BLaER1 treated with 17β-estradiol and CSF1 and Interleukin-3, amounts not matched to agents 10 nM and 100 nM (cell line): ENCODE measurements at regions not wholly inside any gene's neighbourhood (a gene's known extent, or its start where the extent isn't known, plus 50 kb on each side); places are given as distances from the start of the nearest gene placed in this dataset.
"Not testable (repeated sequence)": the region's sequence is repeated elsewhere in the genome, so short reads cannot be mapped to it uniquely, and the experiment has no call there.

ENCODE experiments used
- H3K27ac ChIP-seq, 11 experiments: shearing (Covaris generic); formaldehyde crosslinking; 2 replicates each; pipeline ENCODE4 v1.8.1; 2022
- H3K27me3 ChIP-seq, 11 experiments: shearing (Covaris generic); formaldehyde crosslinking; 2 replicates each; pipeline ENCODE4 v1.8.1; 2022
- H3K36me3 ChIP-seq, 11 experiments: shearing (Covaris generic); formaldehyde crosslinking; 2 replicates each; pipeline ENCODE4 v1.8.1; 2022
- H3K4me1 ChIP-seq, 10 experiments: shearing (Covaris generic); formaldehyde crosslinking; 2 replicates each; pipeline ENCODE4 v1.8.1; 2022
- H3K4me2 ChIP-seq, 11 experiments: shearing (Covaris generic); formaldehyde crosslinking; 2 replicates each; pipeline ENCODE4 v1.8.1; 2022
- H3K4me3 ChIP-seq, 10 experiments: shearing (Covaris generic); formaldehyde crosslinking; 2 replicates each; pipeline ENCODE4 v1.8.1; 2022
- H3K9ac ChIP-seq, 11 experiments: shearing (Covaris generic); formaldehyde crosslinking; 2 replicates each; pipeline ENCODE4 v1.8.1; 2022
- H3K9me3 ChIP-seq, 11 experiments: shearing (Covaris generic); formaldehyde crosslinking; replicated peaks in 1 of 11; 2 replicates each; pipeline ENCODE4 v1.8.1; 2022
- H4K20me1 ChIP-seq, 11 experiments: shearing (Covaris generic); formaldehyde crosslinking; 2 replicates each; pipeline ENCODE4 v1.8.1; 2022
- Cebpa-rat ChIP-seq, 11 experiments: shearing (Covaris generic); IDR thresholded peaks; 2 replicates each; pipeline ENCODE4 v1.8.1; 2022

DNA sequence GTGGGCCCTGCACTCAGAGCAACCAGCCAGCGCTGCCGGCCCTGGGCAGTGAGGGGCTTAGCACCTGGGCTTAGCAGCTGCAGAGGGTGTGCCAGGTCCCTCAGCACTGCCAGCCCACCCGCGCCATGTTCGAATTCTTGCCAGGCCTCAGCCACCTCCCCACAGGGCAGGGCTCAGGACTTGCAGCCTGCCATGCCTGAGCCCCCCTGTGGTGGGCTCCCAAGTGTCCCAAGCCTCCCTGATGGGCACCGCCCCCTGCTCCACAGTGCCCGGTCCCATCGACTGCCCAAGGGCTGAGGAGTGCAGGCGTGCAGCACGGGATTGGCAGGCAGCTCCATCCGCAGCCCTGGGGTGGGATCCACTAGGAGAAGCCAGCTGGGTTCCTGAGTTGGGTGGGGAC, 98.0 kb upstream of the NID2 start:
- Histone ChIP-seq H3K4me1 (no peaks in the 10 kb centered on the region), H3K4me3 (no peak overlapping the region), H4K20me1 (no peaks in the 10 kb centered on the region), H3K27me3 (no peaks in the 10 kb centered on the region), H3K36me3 (peaks cover 0 to 4% (median 0%) of the 10 kb centered on the region in 11 experiments; a peak in 2 of 22 replicates), H3K27ac (no peak overlapping the region), H3K9ac (no peak overlapping the region), H3K4me2 (no peak overlapping the region), H3K9me3 (peaks cover 74 to 83% (median 79%) of the 10 kb centered on the region in 11 experiments)
- no peak for TF ChIP-seq Cebpa-rat (IDR thresholded peaks at IDR 0.05)

DNA sequence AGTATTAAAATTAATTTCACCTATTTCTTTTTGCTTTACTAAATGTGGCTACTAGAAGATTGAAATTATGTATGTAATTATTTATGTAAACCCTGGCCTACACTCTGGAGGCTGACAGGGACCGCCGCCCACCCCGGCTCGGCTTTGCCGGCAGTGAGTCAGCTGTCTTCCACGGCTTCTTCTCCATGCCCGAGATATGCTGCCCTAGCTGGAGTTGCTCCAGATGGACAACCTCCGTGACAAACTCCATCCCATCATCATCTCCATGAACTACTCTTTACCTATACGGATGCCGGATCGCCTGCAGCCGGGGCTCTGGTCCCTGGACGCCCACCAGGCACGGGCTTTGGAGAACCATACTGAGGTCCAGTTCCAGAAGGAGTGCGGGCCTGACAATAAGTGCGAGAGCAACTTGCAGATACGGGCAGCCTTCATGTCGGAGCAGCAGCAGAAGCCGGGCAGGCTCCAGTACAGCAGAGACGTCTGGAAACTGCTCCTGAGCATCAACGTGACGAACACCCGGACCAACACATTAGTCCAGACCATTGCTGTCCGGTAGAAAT, 86.9 kb upstream of the NID2 start:
- no peak for TF ChIP-seq Cebpa-rat (IDR thresholded peaks at IDR 0.05)
- H3K4me2 ChIP-seq = no peak overlapping the region
- peaks cover 28 to 65% (median 50%) of the 10 kb centered on the region in 11 experiments for H3K9me3 ChIP-seq
- H3K4me1 ChIP-seq = peaks cover 0 to 25% (median 12%) of the 10 kb centered on the region in 10 experiments; a peak in 14 of 20 replicates
- no peak overlapping the region for H3K4me3 ChIP-seq
- H4K20me1 ChIP-seq = no peaks in the 10 kb centered on the region
- H3K9ac ChIP-seq = no peak overlapping the region
- H3K27ac ChIP-seq = no peak overlapping the region
- no peaks in the 10 kb centered on the region for H3K36me3 ChIP-seq
- H3K27me3 ChIP-seq = no peaks in the 10 kb centered on the region

GRCh38 chr14:52154992-52155650, 86.3 kb upstream of the NID2 start:
- Histone ChIP-seq H4K20me1 (no peaks in the 10 kb centered on the region), H3K27ac (no peak overlapping the region), H3K36me3 (no peaks in the 10 kb centered on the region), H3K27me3 (no peaks in the 10 kb centered on the region), H3K9me3 (peaks cover 34 to 71% (median 56%) of the 10 kb centered on the region in 11 experiments), H3K9ac (no peak overlapping the region), H3K4me2 (peak overlapping the region in 4 of 11 experiments; percentile 11 to 63 (median 46); a peak in 3 of 22 replicates), H3K4me1 (peaks cover 0 to 31% (median 16%) of the 10 kb centered on the region in 10 experiments; a peak in 14 of 20 replicates), H3K4me3 (no peak overlapping the region)
- no peak for TF ChIP-seq Cebpa-rat (IDR thresholded peaks at IDR 0.05)

- no peaks in the 10 kb centered on the region for H3K36me3 ChIP-seq
- peaks cover 0 to 34% (median 16%) of the 10 kb centered on the region in 10 experiments; a peak in 14 of 20 replicates for H3K4me1 ChIP-seq
Measured at GRCh38 chr14:52153939-52154338, 85.1 kb upstream of the NID2 start.

DNA sequence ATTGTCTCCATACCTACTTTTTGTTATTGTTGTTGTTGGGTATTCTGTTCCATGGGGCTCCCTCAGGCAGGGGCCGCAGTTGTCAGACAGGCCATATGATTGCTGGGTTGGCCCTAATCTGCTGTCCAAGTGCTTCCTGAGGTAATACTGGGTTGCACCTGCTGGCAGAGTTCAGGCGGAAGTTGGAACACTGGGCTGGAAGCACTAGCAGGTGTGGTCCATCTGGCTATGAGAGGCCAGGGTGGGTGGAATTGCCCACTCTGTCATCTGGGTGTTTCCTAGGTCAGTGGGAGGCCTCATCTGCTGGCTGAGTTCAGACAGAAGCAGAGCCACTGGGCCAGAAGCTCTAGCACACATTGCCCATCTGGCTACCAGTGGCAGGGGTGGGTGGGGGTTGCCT, 81.3 kb upstream of the NID2 start:
- Histone ChIP-seq H3K9ac (no peak overlapping the region), H3K36me3 (no peaks in the 10 kb centered on the region), H3K4me2 (peak overlapping the region in 4 of 11 experiments; percentile 19 to 57 (median 40); a peak in 5 of 22 replicates), H3K4me3 (no peak overlapping the region; a peak in 1 of 20 replicates), H3K9me3 (peaks cover 30 to 56% (median 37%) of the 10 kb centered on the region in 11 experiments; a peak in 20 of 22 replicates), H3K27me3 (no peaks in the 10 kb centered on the region), H3K27ac (no peak overlapping the region), H4K20me1 (no peaks in the 10 kb centered on the region), H3K4me1 (peaks cover 0 to 34% (median 16%) of the 10 kb centered on the region in 10 experiments; a peak in 14 of 20 replicates)
- no peak for TF ChIP-seq Cebpa-rat (IDR thresholded peaks at IDR 0.05)

More at GRCh38 chr14:52153939-52154338, 85.1 kb upstream of the NID2 start:
- no peak for TF ChIP-seq Cebpa-rat (IDR thresholded peaks at IDR 0.05)
- Histone ChIP-seq H3K9ac (no peak overlapping the region), H3K4me3 (no peak overlapping the region), H3K4me2 (peak overlapping the region in 4 of 11 experiments; percentile 11 to 63 (median 46); a peak in 8 of 22 replicates), H3K9me3 (peaks cover 35 to 74% (median 61%) of the 10 kb centered on the region in 11 experiments), H3K27ac (no peak overlapping the region), H3K27me3 (no peaks in the 10 kb centered on the region), H4K20me1 (no peaks in the 10 kb centered on the region)

DNA sequence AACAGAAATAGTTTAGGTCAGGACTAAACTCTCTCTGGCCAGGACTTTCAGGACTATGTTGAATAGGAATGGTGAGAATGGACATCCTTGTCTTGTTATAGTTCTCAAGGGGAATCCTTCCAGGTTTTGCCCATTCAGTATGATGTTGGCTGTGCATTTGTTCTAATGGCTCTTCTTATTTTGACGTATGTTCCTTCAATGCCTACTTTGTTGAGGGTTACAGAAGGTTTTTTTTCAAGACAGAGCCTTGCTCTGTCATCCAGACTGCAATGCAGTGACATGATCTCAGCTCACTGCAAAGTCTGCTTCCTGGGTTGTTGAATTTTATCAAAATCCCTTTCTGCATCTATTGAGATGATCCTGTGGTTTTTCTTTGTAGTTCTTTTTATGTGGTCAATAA, 79.5 kb upstream of the NID2 start:
- H3K4me1 ChIP-seq = peaks cover 0 to 19% (median 11%) of the 10 kb centered on the region in 10 experiments; a peak in 14 of 20 replicates
- H3K9me3 ChIP-seq = peaks cover 30 to 66% (median 40%) of the 10 kb centered on the region in 11 experiments; a peak in 20 of 22 replicates
- H3K9ac ChIP-seq = no peak overlapping the region
- H3K27me3 ChIP-seq = no peaks in the 10 kb centered on the region
- H3K4me2 ChIP-seq = no peak overlapping the region
- TF ChIP-seq Cebpa-rat (IDR thresholded peaks at IDR 0.05) = no peak
- H4K20me1 ChIP-seq = no peaks in the 10 kb centered on the region
- H3K27ac ChIP-seq = no peak overlapping the region
- H3K4me3 ChIP-seq = no peak overlapping the region
- H3K36me3 ChIP-seq = no peaks in the 10 kb centered on the region

GRCh38 chr14:52146504-52146903, 77.6 kb upstream of the NID2 start:
- no peak overlapping the region for H3K9ac ChIP-seq
- H3K4me2 ChIP-seq = no peak overlapping the region
- no peaks in the 10 kb centered on the region for H3K36me3 ChIP-seq
- TF ChIP-seq Cebpa-rat (IDR thresholded peaks at IDR 0.05) = no peak
- H3K4me1 ChIP-seq = peaks cover 0 to 17% (median 11%) of the 10 kb centered on the region in 10 experiments; a peak in 14 of 20 replicates
- no peak overlapping the region for H3K27ac ChIP-seq
- peaks cover 17 to 48% (median 26%) of the 10 kb centered on the region in 11 experiments; a peak in 19 of 22 replicates for H3K9me3 ChIP-seq
- H4K20me1 ChIP-seq = no peaks in the 10 kb centered on the region
- no peaks in the 10 kb centered on the region for H3K27me3 ChIP-seq
- H3K4me3 ChIP-seq = no peak overlapping the region

GRCh38 chr14:52144099-52144498, 75.2 kb upstream of the NID2 start:
- not testable (repeated sequence) for H4K20me1 ChIP-seq, H3K4me1 ChIP-seq, H3K4me3 ChIP-seq, H3K9ac ChIP-seq, H3K4me2 ChIP-seq, H3K27me3 ChIP-seq, H3K36me3 ChIP-seq, H3K27ac ChIP-seq
- H3K9me3 ChIP-seq = peaks cover 0 to 39% (median 12%) of the 10 kb centered on the region in 11 experiments; a peak in 13 of 22 replicates

DNA sequence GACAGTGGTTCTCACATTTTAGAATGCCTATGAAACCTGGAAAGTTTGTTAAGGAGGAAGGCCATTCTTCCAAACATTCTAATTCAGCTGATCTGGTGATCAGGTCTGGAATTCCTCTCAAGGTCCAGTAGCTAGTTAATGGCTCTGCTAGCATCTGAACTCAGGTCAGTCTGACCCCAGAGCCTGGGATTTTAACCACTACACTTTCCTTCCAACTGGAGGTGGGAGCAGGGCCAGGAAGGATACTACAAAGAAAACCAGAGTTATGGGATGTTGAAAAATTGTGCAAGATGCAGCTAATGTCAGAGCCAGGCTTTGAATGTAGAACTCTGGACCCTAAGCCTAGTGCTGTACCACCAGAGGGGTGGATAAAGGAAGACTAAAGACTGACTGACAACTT, 73.6 kb upstream of the NID2 start:
- H3K9me3 ChIP-seq = peaks cover 0 to 39% (median 9%) of the 10 kb centered on the region in 11 experiments; a peak in 12 of 22 replicates
- no peaks in the 10 kb centered on the region for H3K36me3 ChIP-seq
- no peak overlapping the region for H3K9ac ChIP-seq
- H3K4me2 ChIP-seq = no peak overlapping the region
- no peaks in the 10 kb centered on the region for H3K4me1 ChIP-seq
- H4K20me1 ChIP-seq = no peaks in the 10 kb centered on the region
- H3K27me3 ChIP-seq = no peaks in the 10 kb centered on the region
- no peak overlapping the region for H3K4me3 ChIP-seq
- TF ChIP-seq Cebpa-rat (IDR thresholded peaks at IDR 0.05) = no peak
- no peak overlapping the region for H3K27ac ChIP-seq
